GM21381 (cell line): ENCODE measurements at regions not wholly inside any gene's neighbourhood (a gene's known extent, or its start where the extent isn't known, plus 50 kb on each side); places are given as distances from the start of the nearest gene placed in this dataset.

ENCODE experiments used
- ATAC-seq: cut with Tn5 transposase; IDR thresholded peaks from one replicate; pipeline ENCODE4 v1.9.1; 2021; ENCODE audit warnings: mild to moderate bottlenecking, moderate library complexity; ENCODE audit not compliant: unreplicated experiment

- ATAC-seq, result no peak
Measured at GRCh38 chr1:117678246-117678977, 72.6 kb downstream of the TENT5C start.

GRCh38 chr1:117679299-117679698 lies 73.5 kb downstream of the TENT5C start:
- ATAC-seq, result no peak

- ATAC-seq, result no peak
Measured at GRCh38 chr1:117679868-117680267, 74.0 kb downstream of the TENT5C start.

- ATAC-seq, result no peak
Measured at GRCh38 chr1:117680316-117681002, 74.6 kb downstream of the TENT5C start.

- ATAC-seq, result no peak
Measured at GRCh38 chr1:117681093-117681900, 75.4 kb downstream of the TENT5C start.

GRCh38 chr1:117681901-117682250 lies 76.0 kb downstream of the TENT5C start:
- ATAC-seq, result no peak

- no peak for ATAC-seq
Measured at GRCh38 chr1:117682372-117682771, 76.5 kb downstream of the TENT5C start.

- no peak for ATAC-seq
Measured at GRCh38 chr1:117683571-117684285, 77.9 kb downstream of the TENT5C start.

- ATAC-seq, result no peak
Measured at GRCh38 chr1:117685936-117686806, 80.3 kb downstream of the TENT5C start.

- no peak for ATAC-seq
Measured at GRCh38 chr1:117686907-117687306, 81.1 kb downstream of the TENT5C start.

GRCh38 chr1:117689997-117690625 lies 84.3 kb downstream of the TENT5C start:
- ATAC-seq, result no peak

- ATAC-seq, result no peak
Measured at GRCh38 chr1:117691942-117692341, 86.1 kb downstream of the TENT5C start.

GRCh38 chr1:117694543-117694942 lies 88.7 kb downstream of the TENT5C start:
- ATAC-seq, result no peak

- no peak for ATAC-seq
Measured at GRCh38 chr1:117695796-117696490, 90.1 kb downstream of the TENT5C start.

- ATAC-seq, result no peak
Measured at GRCh38 chr1:117696561-117696960, 90.7 kb downstream of the TENT5C start.

- ATAC-seq, result no peak
Measured at GRCh38 chr1:117697220-117697781, 91.5 kb downstream of the TENT5C start.

- no peak for ATAC-seq
Measured at GRCh38 chr1:117698398-117699160, 92.7 kb downstream of the TENT5C start.

- ATAC-seq, result no peak
Measured at GRCh38 chr1:117699953-117700352, 94.1 kb downstream of the TENT5C start.
